ENCODE measurements at regions not wholly inside any gene's neighbourhood (a gene's known extent, or its start where the extent isn't known, plus 50 kb on each side); places are given as distances from the start of the nearest gene placed in this dataset.

- TF ChIP-seq STAT1 (IDR thresholded peaks at IDR 0.05; ENCODE audit: unreplicated experiment): no peak
- TF ChIP-seq ZNF114 (CRISPR knock-in tag; IDR thresholded peaks at IDR 0.05): no peak
- TF ChIP-seq EZH2phosphoT487 (IDR thresholded peaks at IDR 0.05; ENCODE audit: unreplicated experiment): no peak
- TF ChIP-seq JUNB (IDR thresholded peaks at IDR 0.05; ENCODE audit: unreplicated experiment): no peak
- no peak for TF ChIP-seq ZNF331 (CRISPR knock-in tag; IDR thresholded peaks at IDR 0.05; ENCODE audit: low read depth)
- TF ChIP-seq, protein P1, sequence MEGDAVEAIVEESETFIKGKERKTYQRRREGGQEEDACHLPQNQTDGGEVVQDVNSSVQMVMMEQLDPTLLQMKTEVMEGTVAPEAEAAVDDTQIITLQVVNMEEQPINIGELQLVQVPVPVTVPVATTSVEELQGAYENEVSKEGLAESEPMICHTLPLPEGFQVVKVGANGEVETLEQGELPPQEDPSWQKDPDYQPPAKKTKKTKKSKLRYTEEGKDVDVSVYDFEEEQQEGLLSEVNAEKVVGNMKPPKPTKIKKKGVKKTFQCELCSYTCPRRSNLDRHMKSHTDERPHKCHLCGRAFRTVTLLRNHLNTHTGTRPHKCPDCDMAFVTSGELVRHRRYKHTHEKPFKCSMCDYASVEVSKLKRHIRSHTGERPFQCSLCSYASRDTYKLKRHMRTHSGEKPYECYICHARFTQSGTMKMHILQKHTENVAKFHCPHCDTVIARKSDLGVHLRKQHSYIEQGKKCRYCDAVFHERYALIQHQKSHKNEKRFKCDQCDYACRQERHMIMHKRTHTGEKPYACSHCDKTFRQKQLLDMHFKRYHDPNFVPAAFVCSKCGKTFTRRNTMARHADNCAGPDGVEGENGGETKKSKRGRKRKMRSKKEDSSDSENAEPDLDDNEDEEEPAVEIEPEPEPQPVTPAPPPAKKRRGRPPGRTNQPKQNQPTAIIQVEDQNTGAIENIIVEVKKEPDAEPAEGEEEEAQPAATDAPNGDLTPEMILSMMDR (conservative IDR thresholded peaks at IDR 0.05; ENCODE audit: low read depth in 2 of 2): no peak
Observed at GRCh38 chr7:43004082-43004481, 71.9 kb downstream of the MRPL32 start (continued).

- H3K9me2 ChIP-seq (ENCODE audit: insufficient read depth): peaks cover 8% of the 10 kb centered on the region; the same call in 1 of the 2 replicates
- Mint-ChIP-seq H3K36me3 (ENCODE audit: low read depth) (no peaks in the 10 kb centered on the region), H3K27ac (no peak overlapping the region), H3K4me3 (no peak overlapping the region), H3K9me3 (no peaks in the 10 kb centered on the region), H3K27me3 (ENCODE audit: insufficient read depth, low read depth, poor library complexity) (peaks cover 3% of the 10 kb centered on the region), H3K4me1 (peaks cover 7% of the 10 kb centered on the region)
- TF ChIP-seq REST (IDR thresholded peaks at IDR 0.05; ENCODE audit: unreplicated experiment) (no peak), POLR2AphosphoS5 (IDR thresholded peaks at IDR 0.05; ENCODE audit: low read depth) (no peak), EZH2phosphoT487 (IDR thresholded peaks at IDR 0.05; ENCODE audit: unreplicated experiment) (no peak), ZNF114 (CRISPR knock-in tag; IDR thresholded peaks at IDR 0.05) (no peak), NANOG (IDR thresholded peaks at IDR 0.05; ENCODE audit: borderline replicate concordance) (no peak)
- TF ChIP-seq, protein P1 (conservative IDR thresholded peaks at IDR 0.05; ENCODE audit: low read depth in 2 of 2): no peak
- no peaks in the 10 kb centered on the region for H3K27me3 ChIP-seq (ENCODE audit: insufficient read depth)
- no peak overlapping the region for H3K27ac ChIP-seq (ENCODE audit: low read depth)
- peak overlapping the region; percentile 2; the same call in 1 of the 2 replicates for H2AFZ ChIP-seq
- H3K36me3 ChIP-seq (ENCODE audit: insufficient read depth): no peaks in the 10 kb centered on the region
- no peaks in the 10 kb centered on the region for H3F3A ChIP-seq (replicated peaks; ENCODE audit: low read depth)
- no peak for ATAC-seq
- DNase-seq (ENCODE audit: low spot score): no peak
- H3K4me3 ChIP-seq: no peak overlapping the region
- no peaks in the 10 kb centered on the region for H3K79me2 ChIP-seq (replicated peaks; ENCODE audit: insufficient read depth)
- H3K4me2 ChIP-seq: no peak overlapping the region
- no peaks in the 10 kb centered on the region for H4K20me1 ChIP-seq (replicated peaks; ENCODE audit: insufficient read depth)
- peaks cover 12% of the 10 kb centered on the region for H3K4me1 ChIP-seq (ENCODE audit: insufficient read depth)
Observed at GRCh38 chr7:43006008-43006407, 73.8 kb downstream of the MRPL32 start.
